Hepatocyte (in vitro differentiated cells): ENCODE measurements at regions not wholly inside any gene's neighbourhood (a gene's known extent, or its start where the extent isn't known, plus 50 kb on each side); places are given as distances from the start of the nearest gene placed in this dataset.

Experiments
- DNase-seq: peaks from one replicate; pipeline ENCODE4 v3.0.0-alpha.2; 2016; ENCODE audit warnings: low spot score
- H2AFZ ChIP-seq: fragments of 200-600 bp; sonication (generic); 2 replicates; pipeline ENCODE4 v1.6.0; 2016; ENCODE audit warnings: antibody characterized with exemption, mild to moderate bottlenecking
- H3K27ac ChIP-seq: fragments of 200-600 bp; sonication (generic); 2 replicates; pipeline ENCODE4 v1.5.1; 2016; ENCODE audit warnings: mild to moderate bottlenecking
- H3K27me3 ChIP-seq: fragments of 200-600 bp; sonication (generic); 2 replicates; pipeline ENCODE4 v1.6.1; 2016
- H3K36me3 ChIP-seq: fragments of 200-600 bp; sonication (generic); replicated peaks from 2 replicates; pipeline ENCODE4 v1.5.1; 2016; ENCODE audit warnings: low read depth; ENCODE audit not compliant: insufficient read depth
- H3K4me1 ChIP-seq: fragments of 200-600 bp; sonication (generic); 2 replicates; pipeline ENCODE4 v1.5.1; 2016; ENCODE audit warnings: mild to moderate bottlenecking, moderate library complexity; ENCODE audit not compliant: insufficient read depth
- H3K4me2 ChIP-seq: fragments of 200-600 bp; sonication (generic); 2 replicates; pipeline ENCODE4 v1.6.0; 2016
- H3K4me3 ChIP-seq: fragments of 200-600 bp; sonication (generic); 2 replicates; pipeline ENCODE4 v1.5.1; 2016; ENCODE audit warnings: mild to moderate bottlenecking
- H3K79me2 ChIP-seq: fragments of 200-600 bp; sonication (generic); 2 replicates; pipeline ENCODE4 v1.6.0; 2017; ENCODE audit warnings: mild to moderate bottlenecking
- H3K9me2 ChIP-seq: fragments of 200-600 bp; sonication (generic); replicated peaks from 2 replicates; pipeline ENCODE4 v1.6.0; 2017; ENCODE audit warnings: mild to moderate bottlenecking; ENCODE audit not compliant: insufficient read depth
- H3K9me3 ChIP-seq: fragments of 200-600 bp; sonication (generic); 2 replicates; pipeline ENCODE4 v1.5.1; 2016; ENCODE audit warnings: low read depth, mild to moderate bottlenecking
- H4K20me1 ChIP-seq: fragments of 200-600 bp; sonication (generic); 2 replicates; pipeline ENCODE4 v1.6.0; 2016; ENCODE audit warnings: mild to moderate bottlenecking; ENCODE audit not compliant: insufficient read depth, poor library complexity, severe bottlenecking
- EZH2 ChIP-seq: fragments of 200-600 bp; sonication (generic); IDR thresholded peaks from 2 replicates; pipeline ENCODE4 v1.6.1; 2016; ENCODE audit warnings: antibody characterized with exemption, mild to moderate bottlenecking, borderline replicate concordance
- EZH2phosphoT487 ChIP-seq: fragments of 200-600 bp; sonication (generic); IDR thresholded peaks from one replicate; pipeline ENCODE4 v1.6.1; 2018; ENCODE audit warnings: antibody characterized with exemption, mild to moderate bottlenecking, low read depth, moderate library complexity; ENCODE audit not compliant: unreplicated experiment, severe bottlenecking
- WGBS: methylation state at CpG from one replicate; pipeline ENCODE4 v1.1.6; 2016; ENCODE audit warnings: low lambda C conversion rate; ENCODE audit errors: missing lambda C conversion rate; 5-methylcytosine and 5-hydroxymethylcytosine counted together
- TF ChIP-seq, protein P1 (sequence below): fragments of 200-600 bp; sonication (generic); IDR thresholded peaks from 2 replicates; pipeline ENCODE4 v1.5.1; 2016; ENCODE audit warnings: antibody characterized with exemption, mild to moderate bottlenecking; ENCODE audit not compliant: poor library complexity

DNA sequence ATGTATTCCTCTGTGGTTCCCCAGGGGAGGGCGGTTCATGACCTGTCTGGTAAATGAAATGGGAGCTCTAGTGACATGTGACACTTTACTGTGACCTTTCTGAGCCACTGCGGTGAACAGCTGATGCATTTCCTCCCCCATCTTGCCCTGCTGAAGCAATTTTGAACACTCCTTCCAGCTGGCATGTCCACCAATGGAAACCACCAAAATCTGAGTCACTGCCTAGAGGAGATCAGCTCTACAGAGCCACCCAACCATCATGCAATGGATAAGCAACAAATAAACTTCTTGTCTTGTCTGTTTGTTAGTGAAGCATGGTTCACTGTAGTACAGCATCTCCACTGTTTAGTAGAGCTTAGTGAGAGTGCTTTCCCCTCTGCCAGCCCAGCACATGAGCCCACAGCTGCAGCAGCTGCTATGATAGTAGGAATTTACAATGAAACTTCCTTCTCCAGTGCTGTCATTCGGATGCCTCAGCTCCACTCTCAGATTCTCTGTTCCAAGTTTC lies 479.4 kb downstream of the NTRK3 start:
- Histone ChIP-seq H4K20me1 (no peaks in the 10 kb centered on the region), H3K27me3 (no peaks in the 10 kb centered on the region), H3K4me1 (no peaks in the 10 kb centered on the region), H3K36me3 (no peaks in the 10 kb centered on the region), H3K9me3 (no peaks in the 10 kb centered on the region), H2AFZ (no peak overlapping the region), H3K27ac (no peak overlapping the region), H3K79me2 (no peaks in the 10 kb centered on the region), H3K4me2 (no peak overlapping the region), H3K4me3 (no peak overlapping the region), H3K9me2 (no peaks in the 10 kb centered on the region)
- DNase-seq, result no peak
- TF ChIP-seq, protein P1, sequence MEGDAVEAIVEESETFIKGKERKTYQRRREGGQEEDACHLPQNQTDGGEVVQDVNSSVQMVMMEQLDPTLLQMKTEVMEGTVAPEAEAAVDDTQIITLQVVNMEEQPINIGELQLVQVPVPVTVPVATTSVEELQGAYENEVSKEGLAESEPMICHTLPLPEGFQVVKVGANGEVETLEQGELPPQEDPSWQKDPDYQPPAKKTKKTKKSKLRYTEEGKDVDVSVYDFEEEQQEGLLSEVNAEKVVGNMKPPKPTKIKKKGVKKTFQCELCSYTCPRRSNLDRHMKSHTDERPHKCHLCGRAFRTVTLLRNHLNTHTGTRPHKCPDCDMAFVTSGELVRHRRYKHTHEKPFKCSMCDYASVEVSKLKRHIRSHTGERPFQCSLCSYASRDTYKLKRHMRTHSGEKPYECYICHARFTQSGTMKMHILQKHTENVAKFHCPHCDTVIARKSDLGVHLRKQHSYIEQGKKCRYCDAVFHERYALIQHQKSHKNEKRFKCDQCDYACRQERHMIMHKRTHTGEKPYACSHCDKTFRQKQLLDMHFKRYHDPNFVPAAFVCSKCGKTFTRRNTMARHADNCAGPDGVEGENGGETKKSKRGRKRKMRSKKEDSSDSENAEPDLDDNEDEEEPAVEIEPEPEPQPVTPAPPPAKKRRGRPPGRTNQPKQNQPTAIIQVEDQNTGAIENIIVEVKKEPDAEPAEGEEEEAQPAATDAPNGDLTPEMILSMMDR, result no peak
- WGBS, result 71% methylated on average over 3 of the region's 3 CpGs

DNA sequence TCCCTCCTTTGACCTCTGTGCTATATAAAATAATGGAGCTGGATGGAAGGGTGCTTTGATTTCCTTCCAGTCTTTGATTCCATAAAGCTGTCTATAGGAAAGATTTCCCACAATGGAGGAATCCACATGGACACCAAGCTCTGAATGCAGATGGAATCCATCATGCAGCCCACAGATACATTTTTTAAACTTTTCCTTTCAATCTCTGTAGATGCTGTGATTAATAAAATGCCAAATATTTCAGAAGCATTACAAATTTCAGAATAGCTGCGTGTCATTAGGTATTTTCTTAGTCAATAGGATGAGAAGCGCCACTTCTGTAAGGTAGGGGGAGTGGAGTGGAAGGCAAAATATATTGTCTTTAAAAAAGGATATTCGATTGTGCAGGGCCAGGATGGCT lies 489.0 kb downstream of the NTRK3 start:
- Histone ChIP-seq H3K4me3 (no peak overlapping the region), H3K9me2 (no peaks in the 10 kb centered on the region), H3K4me2 (no peak overlapping the region), H3K79me2 (no peaks in the 10 kb centered on the region), H4K20me1 (no peaks in the 10 kb centered on the region), H3K36me3 (no peaks in the 10 kb centered on the region), H2AFZ (no peak overlapping the region), H3K27me3 (no peaks in the 10 kb centered on the region), H3K27ac (no peak overlapping the region), H3K9me3 (no peaks in the 10 kb centered on the region), H3K4me1 (no peaks in the 10 kb centered on the region)
- no peak for DNase-seq
- TF ChIP-seq EZH2phosphoT487 (no peak), EZH2 (no peak)
- TF ChIP-seq, protein P1, result no peak
- WGBS, result 93% methylated on average over 3 of the region's 3 CpGs

DNA sequence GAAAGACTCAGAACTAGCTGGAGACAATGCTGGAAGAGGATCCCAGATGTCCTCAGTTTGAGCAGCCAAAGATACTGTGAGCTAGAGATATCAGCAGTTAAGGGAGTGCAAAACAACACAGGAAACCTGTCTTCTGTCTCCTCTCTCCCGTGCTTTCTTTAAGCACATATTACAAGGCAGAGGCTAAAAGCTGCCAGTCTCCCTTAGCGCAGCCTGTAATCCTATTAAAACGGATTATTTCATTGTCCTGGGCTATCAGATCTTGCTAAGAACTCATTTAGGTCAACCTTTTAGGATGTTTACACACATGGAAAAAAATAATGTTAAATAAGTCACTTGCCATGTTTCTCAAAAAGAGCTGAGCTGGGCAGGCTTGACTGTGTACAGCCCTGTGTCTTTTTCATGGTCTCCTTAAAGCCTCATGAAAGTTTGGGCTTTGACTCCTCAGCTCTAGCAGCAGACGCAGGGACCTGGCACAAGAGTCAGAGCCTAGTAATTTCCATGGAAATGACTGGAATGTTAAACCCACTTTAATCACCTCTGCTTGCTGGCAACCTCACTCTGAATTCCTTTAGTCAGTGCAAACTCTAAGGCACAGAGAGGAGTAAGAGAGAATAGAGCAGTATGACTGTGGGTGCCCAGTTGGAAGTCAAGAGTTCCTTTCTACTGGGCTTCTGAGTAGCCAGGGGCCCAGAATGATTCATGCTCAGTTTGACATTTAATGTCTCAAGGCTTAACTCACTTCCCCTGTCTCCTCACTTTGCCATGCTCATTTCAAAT lies 491.9 kb downstream of the NTRK3 start:
- no peaks in the 10 kb centered on the region for H3K9me2 ChIP-seq
- no peaks in the 10 kb centered on the region for H3K27me3 ChIP-seq
- no peaks in the 10 kb centered on the region for H3K4me1 ChIP-seq
- no peak for DNase-seq
- H3K4me2 ChIP-seq, result no peak overlapping the region
- no peak overlapping the region for H2AFZ ChIP-seq
- H3K36me3 ChIP-seq, result no peaks in the 10 kb centered on the region
- no peak overlapping the region for H3K27ac ChIP-seq
- TF ChIP-seq EZH2phosphoT487 (no peak), EZH2 (no peak)
- TF ChIP-seq, protein P1, result no peak
- H3K4me3 ChIP-seq, result no peak overlapping the region
- 40% methylated on average over 4 of the region's 4 CpGs for WGBS
- no peaks in the 10 kb centered on the region for H4K20me1 ChIP-seq
- H3K79me2 ChIP-seq, result no peaks in the 10 kb centered on the region
- H3K9me3 ChIP-seq, result no peaks in the 10 kb centered on the region
